BJ (cell line): ENCODE measurements at regions not wholly inside any gene's neighbourhood (a gene's known extent, or its start where the extent isn't known, plus 50 kb on each side); places are given as distances from the start of the nearest gene placed in this dataset.

Experiments used
- CTCF ChIA-PET: fragments of 350-600 bp; formaldehyde crosslinking; extraction: SDS; loops from one replicate; lab custom pipeline; 2021; ENCODE audit warnings: antibody characterized with exemption, inconsistent platforms; lab: Yijun Ruan, JAX
- POLR2A ChIA-PET: fragments of 300-600 bp; sonication (Branson Sonifier 250); formaldehyde crosslinking; extraction: SDS; loops from one replicate; lab custom pipeline; 2021; ENCODE audit warnings: antibody characterized with exemption; lab: Charles Lee
- DNase-seq: peaks from one replicate; pipeline ENCODE4 v3.0.0-alpha.2; 2011; ENCODE audit warnings: low read depth
- H3K27me3 ChIP-seq: 2 replicates; pipeline ENCODE4 v1.6.0; 2011; ENCODE audit warnings: low read length; ENCODE audit not compliant: control insufficient read depth, insufficient read depth
- H3K36me3 ChIP-seq: 2 replicates; pipeline ENCODE4 v1.5.1; 2011; ENCODE audit warnings: low read length; ENCODE audit not compliant: control insufficient read depth, insufficient read depth
- H3K4me3 ChIP-seq: 2 replicates; pipeline ENCODE4 v1.5.1; 2011; ENCODE audit warnings: low read depth, mild to moderate bottlenecking, control low read depth, low read length
- TF ChIP-seq, protein P1 (sequence below): IDR thresholded peaks from 2 replicates; pipeline ENCODE4 v1.5.1; 2011; ENCODE audit warnings: low read depth, mild to moderate bottlenecking, control low read depth, inconsistent platforms, low read length, moderate library complexity; ENCODE audit not compliant: insufficient read depth

- TF ChIP-seq, protein P1, sequence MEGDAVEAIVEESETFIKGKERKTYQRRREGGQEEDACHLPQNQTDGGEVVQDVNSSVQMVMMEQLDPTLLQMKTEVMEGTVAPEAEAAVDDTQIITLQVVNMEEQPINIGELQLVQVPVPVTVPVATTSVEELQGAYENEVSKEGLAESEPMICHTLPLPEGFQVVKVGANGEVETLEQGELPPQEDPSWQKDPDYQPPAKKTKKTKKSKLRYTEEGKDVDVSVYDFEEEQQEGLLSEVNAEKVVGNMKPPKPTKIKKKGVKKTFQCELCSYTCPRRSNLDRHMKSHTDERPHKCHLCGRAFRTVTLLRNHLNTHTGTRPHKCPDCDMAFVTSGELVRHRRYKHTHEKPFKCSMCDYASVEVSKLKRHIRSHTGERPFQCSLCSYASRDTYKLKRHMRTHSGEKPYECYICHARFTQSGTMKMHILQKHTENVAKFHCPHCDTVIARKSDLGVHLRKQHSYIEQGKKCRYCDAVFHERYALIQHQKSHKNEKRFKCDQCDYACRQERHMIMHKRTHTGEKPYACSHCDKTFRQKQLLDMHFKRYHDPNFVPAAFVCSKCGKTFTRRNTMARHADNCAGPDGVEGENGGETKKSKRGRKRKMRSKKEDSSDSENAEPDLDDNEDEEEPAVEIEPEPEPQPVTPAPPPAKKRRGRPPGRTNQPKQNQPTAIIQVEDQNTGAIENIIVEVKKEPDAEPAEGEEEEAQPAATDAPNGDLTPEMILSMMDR: no peak
- ChIA-PET CTCF (no interaction called here), POLR2A (no interaction called here)
- no peaks in the 10 kb centered on the region for H3K36me3 ChIP-seq
- DNase-seq: no peak
- H3K4me3 ChIP-seq: no peak overlapping the region
- no peaks in the 10 kb centered on the region for H3K27me3 ChIP-seq
Observed at GRCh38 chr18:71168557-71169145, 879.8 kb downstream of the SOCS6 start.

GRCh38 chr18:71136487-71136886, 847.6 kb downstream of the SOCS6 start:
- Histone ChIP-seq H3K36me3 (no peaks in the 10 kb centered on the region), H3K4me3 (no peak overlapping the region), H3K27me3 (no peaks in the 10 kb centered on the region)
- ChIA-PET POLR2A (no interaction called here), CTCF (no interaction called here)
- DNase-seq: no peak
- TF ChIP-seq, protein P1: no peak

DNA sequence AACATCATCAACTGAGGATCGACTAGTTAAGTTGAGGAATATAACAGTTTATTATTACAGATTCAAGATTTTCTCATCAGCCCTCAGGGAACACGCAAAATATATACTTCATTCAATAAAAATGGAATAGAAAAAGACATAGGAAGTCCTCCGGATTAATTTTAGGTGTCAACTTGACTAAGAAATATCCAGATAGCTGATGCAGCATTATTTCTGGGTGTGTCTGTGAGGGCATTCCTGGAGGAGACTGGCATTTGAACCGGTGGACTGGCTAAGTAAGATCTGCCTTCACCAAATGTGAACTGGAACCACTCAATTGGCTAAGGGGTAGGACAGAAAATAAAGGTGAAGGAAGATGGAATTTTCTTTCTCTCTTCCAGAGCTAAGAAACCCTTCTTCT, 845.3 kb downstream of the SOCS6 start:
- H3K27me3 ChIP-seq: no peaks in the 10 kb centered on the region
- no peak for DNase-seq
- TF ChIP-seq, protein P1: no peak
- H3K4me3 ChIP-seq: no peak overlapping the region
- no peaks in the 10 kb centered on the region for H3K36me3 ChIP-seq
- ChIA-PET POLR2A (no interaction called here), CTCF (no interaction called here)

GRCh38 chr18:71131918-71132317, 843.1 kb downstream of the SOCS6 start:
- TF ChIP-seq, protein P1: no peak
- CTCF ChIA-PET: no interaction called here
- DNase-seq: no peak
- H3K27me3 ChIP-seq: no peaks in the 10 kb centered on the region
- H3K36me3 ChIP-seq: no peaks in the 10 kb centered on the region
- H3K4me3 ChIP-seq: no peak overlapping the region
- POLR2A ChIA-PET: no interaction called here

GRCh38 chr18:71130351-71130750, 841.5 kb downstream of the SOCS6 start:
- no peaks in the 10 kb centered on the region for H3K27me3 ChIP-seq
- POLR2A ChIA-PET: no interaction called here
- H3K36me3 ChIP-seq: no peaks in the 10 kb centered on the region
- TF ChIP-seq, protein P1: no peak
- no peak overlapping the region for H3K4me3 ChIP-seq
- CTCF ChIA-PET: no interaction called here
- DNase-seq: no peak
